SKM-1 treated with dmso at 0.1 percent for 144 hours (cell line): ENCODE measurements at regions not wholly inside any gene's neighbourhood (a gene's known extent, or its start where the extent isn't known, plus 50 kb on each side); places are given as distances from the start of the nearest gene placed in this dataset.

Source experiments
- DNase-seq: peaks from one replicate; lab custom pipeline; 2025; ENCODE audit not compliant: unreplicated experiment; lab: John Stamatoyannopoulos, UW

GRCh38 chr4:107114059-107114458, 77.9 kb upstream of the DKK2 start:
- no peak for DNase-seq

DNA sequence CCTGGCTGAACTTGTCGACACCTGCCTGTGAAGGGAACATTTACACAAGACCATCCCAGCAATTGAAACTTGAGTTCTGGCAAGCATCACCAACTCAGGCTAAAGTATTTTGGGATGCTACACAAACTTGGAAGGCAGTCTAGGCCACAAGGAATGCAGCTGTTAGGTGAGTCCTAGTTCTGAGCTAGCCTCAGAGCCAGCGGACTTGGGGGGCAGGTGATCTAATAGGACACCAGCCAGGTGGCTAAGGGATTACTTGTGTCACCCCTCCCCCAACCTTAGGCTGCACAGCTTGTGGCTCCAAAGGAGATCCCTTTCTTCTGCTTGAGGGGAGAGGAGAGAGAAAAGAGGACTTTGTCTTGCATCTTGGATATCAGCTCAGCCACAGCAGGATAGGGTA, 62.3 kb upstream of the DKK2 start:
- DNase-seq = no peak

- DNase-seq = no peak
Observed at GRCh38 chr4:107094976-107095375, 58.9 kb upstream of the DKK2 start.

GRCh38 chr4:107094332-107094731, 58.2 kb upstream of the DKK2 start:
- DNase-seq = no peak
